ENCODE measurements at regions not wholly inside any gene's neighbourhood (a gene's known extent, or its start where the extent isn't known, plus 50 kb on each side); places are given as distances from the start of the nearest gene placed in this dataset.

DNA sequence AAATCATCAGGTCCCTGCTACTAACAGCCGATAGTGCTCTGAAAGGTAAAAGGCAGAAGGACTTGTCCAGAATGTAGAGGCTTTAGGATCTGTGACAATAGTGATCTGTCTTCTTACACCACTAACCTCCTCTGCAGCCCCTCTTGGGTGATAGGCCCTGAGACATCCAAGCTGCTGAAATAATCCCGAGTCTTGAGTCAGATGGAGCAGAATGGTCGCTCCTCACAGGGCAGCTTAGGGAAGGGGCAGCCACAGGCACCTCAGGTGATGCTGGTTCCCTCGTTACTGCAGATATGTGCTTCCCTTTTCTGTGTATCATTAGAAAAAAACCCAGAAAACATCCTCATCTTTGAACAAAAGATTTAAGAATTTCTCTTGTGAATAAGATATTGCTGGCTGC, 157.1 kb upstream of the DLX2 start:
- H3K9me3 ChIP-seq = no peaks in the 10 kb centered on the region
- FAIRE-seq (no peak), ATAC-seq (no peak), DNase-seq (ENCODE audit: low read depth in 1 of 2, low spot score in 1 of 2) (no peak)
- POLR2A ChIA-PET = no interaction called here
- no peak for TF ChIP-seq HOXB5 (CRISPR knock-in tag; IDR thresholded peaks at IDR 0.05)
- no peak for TF ChIP-seq HOXA7 (CRISPR knock-in tag; IDR thresholded peaks at IDR 0.05)
- no peak for TF ChIP-seq POLR2AphosphoS2 (conservative IDR thresholded peaks at IDR 0.05; ENCODE audit: low read length)
- no peak for TF ChIP-seq FOSL2 (IDR thresholded peaks at IDR 0.05)
- TF ChIP-seq FOSL2 (CRISPR knock-in tag; IDR thresholded peaks at IDR 0.05) = no peak
- TF ChIP-seq SMC3 (IDR thresholded peaks at IDR 0.05) = no peak
- no peak for TF ChIP-seq POLR2A (IDR thresholded peaks at IDR 0.05; ENCODE audit: low read length)
- TF ChIP-seq EHMT2 (IDR thresholded peaks at IDR 0.05; ENCODE audit: low read depth) = no peak
- TF ChIP-seq, protein P1, sequence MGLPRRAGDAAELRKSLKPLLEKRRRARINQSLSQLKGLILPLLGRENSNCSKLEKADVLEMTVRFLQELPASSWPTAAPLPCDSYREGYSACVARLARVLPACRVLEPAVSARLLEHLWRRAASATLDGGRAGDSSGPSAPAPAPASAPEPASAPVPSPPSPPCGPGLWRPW (IDR thresholded peaks at IDR 0.05) = no peak
- TF ChIP-seq, protein P2, sequence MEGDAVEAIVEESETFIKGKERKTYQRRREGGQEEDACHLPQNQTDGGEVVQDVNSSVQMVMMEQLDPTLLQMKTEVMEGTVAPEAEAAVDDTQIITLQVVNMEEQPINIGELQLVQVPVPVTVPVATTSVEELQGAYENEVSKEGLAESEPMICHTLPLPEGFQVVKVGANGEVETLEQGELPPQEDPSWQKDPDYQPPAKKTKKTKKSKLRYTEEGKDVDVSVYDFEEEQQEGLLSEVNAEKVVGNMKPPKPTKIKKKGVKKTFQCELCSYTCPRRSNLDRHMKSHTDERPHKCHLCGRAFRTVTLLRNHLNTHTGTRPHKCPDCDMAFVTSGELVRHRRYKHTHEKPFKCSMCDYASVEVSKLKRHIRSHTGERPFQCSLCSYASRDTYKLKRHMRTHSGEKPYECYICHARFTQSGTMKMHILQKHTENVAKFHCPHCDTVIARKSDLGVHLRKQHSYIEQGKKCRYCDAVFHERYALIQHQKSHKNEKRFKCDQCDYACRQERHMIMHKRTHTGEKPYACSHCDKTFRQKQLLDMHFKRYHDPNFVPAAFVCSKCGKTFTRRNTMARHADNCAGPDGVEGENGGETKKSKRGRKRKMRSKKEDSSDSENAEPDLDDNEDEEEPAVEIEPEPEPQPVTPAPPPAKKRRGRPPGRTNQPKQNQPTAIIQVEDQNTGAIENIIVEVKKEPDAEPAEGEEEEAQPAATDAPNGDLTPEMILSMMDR (IDR thresholded peaks at IDR 0.05) = no peak
- no peak for TF ChIP-seq CBX2 (IDR thresholded peaks at IDR 0.05; ENCODE audit: borderline replicate concordance, low read depth)
- H3K27ac ChIP-seq = no peak overlapping the region
- no peak overlapping the region for H3K4me3 ChIP-seq
- no peak overlapping the region for H3K4me2 ChIP-seq
- CTCF ChIA-PET = no interaction called here
- H3K4me1 ChIP-seq = no peaks in the 10 kb centered on the region
- 79% methylated on average over 4 of the region's 4 CpGs for WGBS (ENCODE audit: missing lambda C conversion rate)

DNA sequence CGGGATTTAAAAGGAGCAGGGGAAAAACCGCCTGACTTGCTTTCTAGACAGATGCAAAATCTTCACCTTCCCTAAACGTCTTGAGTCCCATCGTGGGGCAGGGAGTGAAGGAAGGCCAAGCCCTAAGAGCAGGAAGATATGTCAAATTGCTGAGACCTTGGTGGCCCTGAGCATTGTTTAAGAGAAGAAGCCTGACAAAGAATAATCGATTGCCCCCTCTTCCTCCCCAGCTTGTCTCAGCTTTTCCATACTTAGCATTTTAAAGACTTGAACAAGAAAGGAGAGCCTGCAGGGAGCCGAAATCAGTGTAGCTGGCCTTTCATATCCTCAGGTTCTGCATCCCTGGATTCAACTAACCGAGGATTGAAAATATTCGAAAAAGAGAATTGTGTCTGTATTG, 157.6 kb upstream of the DLX2 start:
- WGBS (ENCODE audit: missing lambda C conversion rate) = 49% methylated on average over 8 of the region's 8 CpGs
- CTCF ChIA-PET = interaction anchor here (2.0 kb wide), 1 partner anchor 88 kb away, joined by 5 read pairs; no protein-coding TSS in a partner anchor
- no peak for DNase-seq (ENCODE audit: low read depth in 1 of 2, low spot score in 1 of 2)
- H3K4me1 ChIP-seq = no peaks in the 10 kb centered on the region
- H3K4me2 ChIP-seq = no peak overlapping the region
- no peak overlapping the region for H3K4me3 ChIP-seq
- no peak for ATAC-seq
- no peak for FAIRE-seq
- H3K27ac ChIP-seq = no peak overlapping the region
- TF ChIP-seq KDM1A (IDR thresholded peaks at IDR 0.05; ENCODE audit: low read depth) = no peak
- no peak for TF ChIP-seq RARB (CRISPR knock-in tag; IDR thresholded peaks at IDR 0.05)
- TF ChIP-seq POLR2AphosphoS2 (conservative IDR thresholded peaks at IDR 0.05; ENCODE audit: low read length) = no peak
- no peak for TF ChIP-seq TFCP2L1 (CRISPR knock-in tag; IDR thresholded peaks at IDR 0.05)
- TF ChIP-seq TP53 (CRISPR knock-in tag; IDR thresholded peaks at IDR 0.05) = no peak
- TF ChIP-seq MYC (IDR thresholded peaks at IDR 0.05; ENCODE audit: borderline replicate concordance, low read length) = no peak
- TF ChIP-seq JUN (IDR thresholded peaks at IDR 0.05) = no peak
- TF ChIP-seq RCOR1 (IDR thresholded peaks at IDR 0.05; ENCODE audit: low read depth, low read length) = no peak
- no peak for TF ChIP-seq KDM5A (IDR thresholded peaks at IDR 0.05)
- no peak for TF ChIP-seq ZC3H11A (IDR thresholded peaks at IDR 0.05)
- no peak for TF ChIP-seq FOXS1 (CRISPR knock-in tag; IDR thresholded peaks at IDR 0.05)
- TF ChIP-seq, protein P3, sequence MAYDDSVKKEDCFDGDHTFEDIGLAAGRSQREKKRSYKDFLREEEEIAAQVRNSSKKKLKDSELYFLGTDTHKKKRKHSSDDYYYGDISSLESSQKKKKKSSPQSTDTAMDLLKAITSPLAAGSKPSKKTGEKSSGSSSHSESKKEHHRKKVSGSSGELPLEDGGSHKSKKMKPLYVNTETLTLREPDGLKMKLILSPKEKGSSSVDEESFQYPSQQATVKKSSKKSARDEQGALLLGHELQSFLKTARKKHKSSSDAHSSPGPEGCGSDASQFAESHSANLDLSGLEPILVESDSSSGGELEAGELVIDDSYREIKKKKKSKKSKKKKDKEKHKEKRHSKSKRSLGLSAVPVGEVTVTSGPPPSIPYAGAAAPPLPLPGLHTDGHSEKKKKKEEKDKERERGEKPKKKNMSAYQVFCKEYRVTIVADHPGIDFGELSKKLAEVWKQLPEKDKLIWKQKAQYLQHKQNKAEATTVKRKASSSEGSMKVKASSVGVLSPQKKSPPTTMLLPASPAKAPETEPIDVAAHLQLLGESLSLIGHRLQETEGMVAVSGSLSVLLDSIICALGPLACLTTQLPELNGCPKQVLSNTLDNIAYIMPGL (CRISPR knock-in tag; IDR thresholded peaks at IDR 0.05; ENCODE audit: borderline replicate concordance) = no peak
- no peak for TF ChIP-seq EHF (CRISPR knock-in tag; IDR thresholded peaks at IDR 0.05)
- TF ChIP-seq POLR2A (IDR thresholded peaks at IDR 0.05; ENCODE audit: low read length) = no peak
- TF ChIP-seq, protein P1 (IDR thresholded peaks at IDR 0.05) = no peak
- no peak for TF ChIP-seq JUNB (IDR thresholded peaks at IDR 0.05)
- TF ChIP-seq, protein P4, sequence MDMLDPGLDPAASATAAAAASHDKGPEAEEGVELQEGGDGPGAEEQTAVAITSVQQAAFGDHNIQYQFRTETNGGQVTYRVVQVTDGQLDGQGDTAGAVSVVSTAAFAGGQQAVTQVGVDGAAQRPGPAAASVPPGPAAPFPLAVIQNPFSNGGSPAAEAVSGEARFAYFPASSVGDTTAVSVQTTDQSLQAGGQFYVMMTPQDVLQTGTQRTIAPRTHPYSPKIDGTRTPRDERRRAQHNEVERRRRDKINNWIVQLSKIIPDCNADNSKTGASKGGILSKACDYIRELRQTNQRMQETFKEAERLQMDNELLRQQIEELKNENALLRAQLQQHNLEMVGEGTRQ (IDR thresholded peaks at IDR 0.05) = no peak
- POLR2A ChIA-PET = no interaction called here
- no peaks in the 10 kb centered on the region for H3K9me3 ChIP-seq

All from A549 (cell line).